Epithelial cell of proximal tubule (primary cell): ENCODE measurements at regions not wholly inside any gene's neighbourhood (a gene's known extent, or its start where the extent isn't known, plus 50 kb on each side); places are given as distances from the start of the nearest gene placed in this dataset.

ENCODE experiments used
- DNase-seq: peaks from one replicate; pipeline ENCODE4 v3.0.0-alpha.2; 2011; ENCODE audit warnings: low read depth
- H3K4me3 ChIP-seq: 2 replicates; pipeline ENCODE4 v1.5.1; 2011; ENCODE audit warnings: low read depth, mild to moderate bottlenecking, low read length
- CTCF ChIP-seq: conservative IDR thresholded peaks from 2 replicates; pipeline ENCODE4 v1.5.1; 2012; ENCODE audit warnings: low read depth, mild to moderate bottlenecking, low read length

GRCh38 chr3:40951636-40952035 is 247.7 kb upstream of the CTNNB1 start:
- no peak for DNase-seq
- TF ChIP-seq CTCF, result no peak
- H3K4me3 ChIP-seq, result no peak overlapping the region

GRCh38 chr3:40961104-40961857 is 238.0 kb upstream of the CTNNB1 start:
- DNase-seq, result no peak
- H3K4me3 ChIP-seq, result no peak overlapping the region
- TF ChIP-seq CTCF, result no peak

GRCh38 chr3:40962721-40963120 is 236.6 kb upstream of the CTNNB1 start:
- DNase-seq, result no peak
- no peak for TF ChIP-seq CTCF
- H3K4me3 ChIP-seq, result no peak overlapping the region

- no peak overlapping the region for H3K4me3 ChIP-seq
- no peak for TF ChIP-seq CTCF
- no peak for DNase-seq
These were observed 230.6 kb upstream of the CTNNB1 start for GRCh38 chr3:40968666-40969065.

GRCh38 chr3:40969341-40969740 is 230.0 kb upstream of the CTNNB1 start:
- no peak for TF ChIP-seq CTCF
- no peak overlapping the region for H3K4me3 ChIP-seq
- no peak for DNase-seq

GRCh38 chr3:40969756-40970466 is 229.4 kb upstream of the CTNNB1 start:
- no peak for TF ChIP-seq CTCF
- H3K4me3 ChIP-seq, result no peak overlapping the region
- no peak for DNase-seq
